AG09309 (cell line): ENCODE measurements at regions not wholly inside any gene's neighbourhood (a gene's known extent, or its start where the extent isn't known, plus 50 kb on each side); places are given as distances from the start of the nearest gene placed in this dataset.

Source experiments
- DNase-seq: peaks from one replicate; pipeline ENCODE4 v3.0.0-alpha.2; 2010; ENCODE audit warnings: low read depth
- H3K4me3 ChIP-seq: 2 replicates; pipeline ENCODE4 v1.5.1; 2011; ENCODE audit warnings: mild to moderate bottlenecking, low read depth, low read length, moderate library complexity; ENCODE audit not compliant: control insufficient read depth
- TF ChIP-seq, protein P1 (sequence below): IDR thresholded peaks from 2 replicates; pipeline ENCODE4 v1.5.1; 2011; ENCODE audit warnings: mild to moderate bottlenecking, low read depth, low read length, inconsistent platforms; ENCODE audit not compliant: insufficient read depth, control insufficient read depth; ENCODE audit errors: missing control alignments

DNA sequence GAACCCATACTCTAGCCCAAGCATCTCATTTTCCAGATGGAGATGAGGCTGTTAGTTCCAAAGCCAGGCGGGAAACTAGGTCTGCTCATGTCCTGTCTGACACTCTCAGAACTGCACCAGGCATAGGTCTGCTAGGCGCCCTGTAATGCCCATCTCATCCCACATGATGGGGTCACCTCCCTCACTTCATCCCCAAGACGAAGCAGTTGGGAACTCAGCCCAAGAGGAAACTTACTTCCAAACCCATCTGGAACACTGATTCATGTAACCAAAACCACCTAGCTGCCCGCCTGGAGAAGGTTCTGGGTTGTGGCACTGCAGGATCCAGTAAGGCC is 84.0 kb upstream of the PRNP start:
- H3K4me3 ChIP-seq, result no peak overlapping the region
- DNase-seq, result no peak
- TF ChIP-seq, protein P1, sequence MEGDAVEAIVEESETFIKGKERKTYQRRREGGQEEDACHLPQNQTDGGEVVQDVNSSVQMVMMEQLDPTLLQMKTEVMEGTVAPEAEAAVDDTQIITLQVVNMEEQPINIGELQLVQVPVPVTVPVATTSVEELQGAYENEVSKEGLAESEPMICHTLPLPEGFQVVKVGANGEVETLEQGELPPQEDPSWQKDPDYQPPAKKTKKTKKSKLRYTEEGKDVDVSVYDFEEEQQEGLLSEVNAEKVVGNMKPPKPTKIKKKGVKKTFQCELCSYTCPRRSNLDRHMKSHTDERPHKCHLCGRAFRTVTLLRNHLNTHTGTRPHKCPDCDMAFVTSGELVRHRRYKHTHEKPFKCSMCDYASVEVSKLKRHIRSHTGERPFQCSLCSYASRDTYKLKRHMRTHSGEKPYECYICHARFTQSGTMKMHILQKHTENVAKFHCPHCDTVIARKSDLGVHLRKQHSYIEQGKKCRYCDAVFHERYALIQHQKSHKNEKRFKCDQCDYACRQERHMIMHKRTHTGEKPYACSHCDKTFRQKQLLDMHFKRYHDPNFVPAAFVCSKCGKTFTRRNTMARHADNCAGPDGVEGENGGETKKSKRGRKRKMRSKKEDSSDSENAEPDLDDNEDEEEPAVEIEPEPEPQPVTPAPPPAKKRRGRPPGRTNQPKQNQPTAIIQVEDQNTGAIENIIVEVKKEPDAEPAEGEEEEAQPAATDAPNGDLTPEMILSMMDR, result no peak

DNA sequence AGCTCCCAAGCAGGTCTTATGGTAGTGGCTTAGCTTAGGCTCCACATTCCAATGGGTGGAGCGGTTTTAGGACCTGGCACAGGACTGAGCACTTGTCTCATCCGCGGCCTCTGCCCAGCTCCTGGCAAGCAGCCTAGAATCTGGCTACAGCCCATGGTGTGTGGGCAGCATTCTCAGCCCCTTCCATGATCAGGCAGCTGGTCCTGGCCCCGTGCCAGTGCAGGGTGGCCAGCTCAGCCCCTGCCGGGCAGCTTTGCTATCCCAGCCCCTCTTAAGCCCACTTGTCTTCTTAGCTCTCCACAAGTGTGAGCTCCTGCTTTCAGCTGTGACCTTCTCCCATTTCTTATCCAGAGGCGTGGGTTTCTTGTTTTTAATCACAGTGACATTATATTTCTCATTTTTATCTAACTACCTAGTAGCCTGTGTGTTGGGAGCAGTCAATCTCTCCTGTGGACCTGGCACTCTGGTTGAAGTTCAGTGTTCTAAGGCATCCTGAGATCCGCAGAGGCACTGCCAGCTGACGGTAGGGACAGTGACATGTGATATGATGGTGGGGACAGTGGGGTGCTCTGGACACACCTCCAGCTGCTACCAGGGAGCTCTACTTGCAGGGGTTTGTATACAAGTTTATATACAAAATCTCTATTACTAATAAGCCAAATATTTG is 84.5 kb upstream of the PRNP start:
- no peak overlapping the region for H3K4me3 ChIP-seq
- TF ChIP-seq, protein P1, result no peak
- no peak for DNase-seq

DNA sequence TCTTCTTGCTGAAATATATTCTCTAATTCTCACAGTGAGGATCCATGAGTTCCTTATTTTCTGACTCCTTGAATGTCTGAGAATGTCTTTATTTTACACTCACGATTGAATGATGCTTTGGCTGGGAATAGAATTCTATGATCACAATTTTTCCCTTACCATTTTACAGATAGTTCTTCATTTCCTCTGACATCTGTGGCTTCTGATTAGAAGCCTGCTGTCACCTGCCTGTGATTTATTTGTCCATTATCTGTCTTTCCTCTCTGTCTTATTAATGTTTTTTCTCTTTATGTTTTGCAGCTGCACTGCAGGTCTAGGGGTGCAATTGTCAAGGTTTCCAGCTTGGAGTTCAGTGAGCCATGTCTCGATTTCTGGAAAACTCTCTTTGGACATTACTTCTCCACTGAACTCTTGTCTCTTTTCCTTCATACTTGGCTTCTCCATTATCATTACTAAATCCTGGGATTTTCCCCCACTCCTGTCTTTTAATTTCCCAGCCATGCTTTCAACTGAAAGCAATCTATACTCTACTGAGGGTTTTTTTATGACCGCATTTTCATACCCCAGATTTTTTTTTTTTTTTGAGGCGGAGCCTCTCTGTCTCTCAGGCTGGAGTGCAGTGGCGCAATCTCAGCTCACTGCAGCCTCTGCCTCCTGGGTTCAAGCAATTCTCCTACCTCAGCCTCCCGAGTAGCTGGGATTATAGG is 85.8 kb upstream of the PRNP start:
- TF ChIP-seq, protein P1, result no peak
- no peak overlapping the region for H3K4me3 ChIP-seq
- no peak for DNase-seq

DNA sequence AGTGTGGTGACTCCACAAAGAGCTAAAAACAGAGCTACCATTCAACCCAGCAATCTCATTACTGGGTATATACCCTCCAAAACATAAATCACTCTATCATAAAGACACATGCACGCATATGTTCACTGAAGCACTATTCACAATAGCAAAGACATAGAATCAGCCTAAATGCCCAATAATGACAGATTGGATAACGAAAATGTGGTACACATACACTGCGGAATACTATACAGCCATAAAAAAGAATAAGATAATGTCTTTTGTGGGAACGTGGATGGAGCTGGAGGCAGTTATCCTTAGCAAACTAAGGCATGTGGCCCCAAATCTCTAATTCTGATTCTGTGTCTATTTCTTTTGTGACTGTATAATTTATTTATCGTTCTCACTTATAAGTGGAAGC is 89.0 kb upstream of the PRNP start:
- TF ChIP-seq, protein P1, result no peak
- no peak overlapping the region for H3K4me3 ChIP-seq

DNA sequence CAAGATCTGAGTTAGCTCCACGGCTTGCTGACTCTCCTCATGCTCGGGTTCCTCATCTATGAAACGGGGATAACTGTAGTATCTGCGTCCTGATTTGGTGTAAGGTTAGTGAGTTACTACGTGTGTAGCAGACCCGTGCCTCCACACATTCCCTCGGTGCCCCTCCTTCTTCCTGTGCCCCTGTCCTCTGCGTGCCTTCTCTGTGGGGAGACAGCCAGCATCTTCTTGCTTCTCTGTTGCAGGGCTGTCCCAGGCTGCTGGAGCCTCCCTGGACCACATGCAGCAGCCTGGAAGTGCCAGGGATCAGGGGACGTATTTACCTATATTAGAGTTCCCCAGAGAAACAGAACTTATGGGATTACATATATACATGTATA is 93.1 kb upstream of the PRNP start:
- DNase-seq, result no peak
- H3K4me3 ChIP-seq, result no peak overlapping the region
- TF ChIP-seq, protein P1, result no peak

More for the DNA sequence above, 89.0 kb upstream of the PRNP start:
- no peak for DNase-seq

DNA sequence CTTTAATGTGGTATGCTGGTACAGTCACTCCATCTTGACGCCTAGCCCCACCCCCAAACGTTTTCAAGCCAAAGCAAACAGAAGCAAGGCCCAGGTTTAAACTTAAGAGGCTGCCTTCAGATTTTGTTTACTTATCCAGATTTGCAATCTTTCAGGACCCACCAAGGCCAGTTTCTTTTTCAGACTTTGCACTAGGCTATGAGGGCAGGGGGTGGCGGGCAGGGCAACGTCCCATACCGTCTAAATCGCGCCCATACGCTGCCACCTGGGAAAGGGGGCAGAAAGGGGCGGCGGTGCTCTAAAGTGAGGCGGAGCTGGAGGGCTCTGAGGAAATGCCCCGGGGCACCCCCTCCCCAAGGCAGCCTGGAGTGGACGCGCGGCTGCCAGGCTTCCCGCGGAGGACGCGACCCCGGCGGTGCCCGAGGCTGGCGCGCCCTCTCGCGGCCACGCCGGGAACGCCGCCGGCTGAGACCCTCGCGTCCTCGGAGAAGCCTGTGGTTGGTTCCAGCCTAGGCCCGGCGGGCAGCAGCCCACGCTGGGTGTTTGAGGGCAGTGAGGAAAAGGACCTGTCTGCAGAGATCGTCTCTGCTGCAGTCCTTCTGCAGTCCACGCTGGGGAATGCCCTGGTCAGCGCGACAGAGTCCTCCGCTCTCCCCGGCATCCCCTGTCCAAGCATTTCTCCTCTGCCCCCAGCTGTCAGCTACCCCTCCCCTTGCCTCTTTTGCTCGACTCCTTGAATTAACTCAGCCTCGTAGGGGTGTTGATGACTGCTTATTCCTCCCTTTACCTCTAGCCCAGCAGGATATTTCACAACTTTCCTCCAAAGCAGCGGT is 93.7 kb upstream of the PRNP start:
- H3K4me3 ChIP-seq, result peak overlapping the region; percentile 55
- DNase-seq, result no peak
- TF ChIP-seq, protein P1, result peak; percentile 64
